H1 (cell line): ENCODE measurements at regions not wholly inside any gene's neighbourhood (a gene's known extent, or its start where the extent isn't known, plus 50 kb on each side); places are given as distances from the start of the nearest gene placed in this dataset.

Experiments used
- ATF3 ChIP-seq: IDR thresholded peaks from 2 replicates; pipeline ENCODE4 v1.6.1; 2011; ENCODE audit warnings: low read depth, mild to moderate bottlenecking, low read length; ENCODE audit not compliant: insufficient read depth
- BACH1 ChIP-seq: IDR thresholded peaks from 2 replicates; pipeline ENCODE4 v1.6.1; 2012; ENCODE audit warnings: low read length, improper control_type of control experiment
- CHD7 ChIP-seq: fragments of 300-600 bp; sonication (generic); IDR thresholded peaks from 2 replicates; pipeline ENCODE4 v1.7.1; 2012; ENCODE audit warnings: low read length, moderate library complexity, mild to moderate bottlenecking, inconsistent platforms; ENCODE audit not compliant: insufficient replicate concordance
- POU5F1 ChIP-seq: IDR thresholded peaks from 2 replicates; pipeline ENCODE4 v1.6.1; 2011; ENCODE audit warnings: low read depth, mild to moderate bottlenecking, low read length, moderate library complexity
- RFX5 ChIP-seq: IDR thresholded peaks from 2 replicates; pipeline ENCODE4 v1.6.1; 2011; ENCODE audit warnings: low read depth, low read length, improper control_type of control experiment, borderline replicate concordance
- RXRA ChIP-seq: IDR thresholded peaks from 2 replicates; pipeline ENCODE4 v1.6.1; 2011; ENCODE audit warnings: low read depth, mild to moderate bottlenecking, low read length, moderate library complexity; ENCODE audit not compliant: insufficient read depth
- SP1 ChIP-seq: IDR thresholded peaks from 2 replicates; pipeline ENCODE4 v1.6.1; 2011; ENCODE audit warnings: low read depth, low read length
- SRF ChIP-seq: IDR thresholded peaks from 2 replicates; pipeline ENCODE4 v1.6.1; 2011; ENCODE audit warnings: mild to moderate bottlenecking, low read depth, low read length, moderate library complexity
- TF ChIP-seq, protein P1 (sequence below): IDR thresholded peaks from 2 replicates; pipeline ENCODE4 v1.6.1; 2012; ENCODE audit warnings: low read length, inconsistent platforms

- TF ChIP-seq BACH1, result no peak
- TF ChIP-seq SRF, result no peak
- no peak for TF ChIP-seq CHD7
- TF ChIP-seq SP1, result no peak
- TF ChIP-seq, protein P1, sequence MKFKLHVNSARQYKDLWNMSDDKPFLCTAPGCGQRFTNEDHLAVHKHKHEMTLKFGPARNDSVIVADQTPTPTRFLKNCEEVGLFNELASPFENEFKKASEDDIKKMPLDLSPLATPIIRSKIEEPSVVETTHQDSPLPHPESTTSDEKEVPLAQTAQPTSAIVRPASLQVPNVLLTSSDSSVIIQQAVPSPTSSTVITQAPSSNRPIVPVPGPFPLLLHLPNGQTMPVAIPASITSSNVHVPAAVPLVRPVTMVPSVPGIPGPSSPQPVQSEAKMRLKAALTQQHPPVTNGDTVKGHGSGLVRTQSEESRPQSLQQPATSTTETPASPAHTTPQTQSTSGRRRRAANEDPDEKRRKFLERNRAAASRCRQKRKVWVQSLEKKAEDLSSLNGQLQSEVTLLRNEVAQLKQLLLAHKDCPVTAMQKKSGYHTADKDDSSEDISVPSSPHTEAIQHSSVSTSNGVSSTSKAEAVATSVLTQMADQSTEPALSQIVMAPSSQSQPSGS, result no peak
- no peak for TF ChIP-seq RFX5
- no peak for TF ChIP-seq POU5F1
- TF ChIP-seq ATF3, result no peak
- TF ChIP-seq RXRA, result no peak
Measured at GRCh38 chr16:11472851-11473250, 113.9 kb downstream of the LITAF start (continued).
